ENCODE measurements at regions not wholly inside any gene's neighbourhood (a gene's known extent, or its start where the extent isn't known, plus 50 kb on each side); places are given as distances from the start of the nearest gene placed in this dataset.
"Not testable (repeated sequence)": the region's sequence is repeated elsewhere in the genome, so short reads cannot be mapped to it uniquely, and the experiment has no call there.

- no peak for DNase-seq
Measured at GRCh38 chr9:85339338-85339737, 402.4 kb downstream of the AGTPBP1 start.

DNA sequence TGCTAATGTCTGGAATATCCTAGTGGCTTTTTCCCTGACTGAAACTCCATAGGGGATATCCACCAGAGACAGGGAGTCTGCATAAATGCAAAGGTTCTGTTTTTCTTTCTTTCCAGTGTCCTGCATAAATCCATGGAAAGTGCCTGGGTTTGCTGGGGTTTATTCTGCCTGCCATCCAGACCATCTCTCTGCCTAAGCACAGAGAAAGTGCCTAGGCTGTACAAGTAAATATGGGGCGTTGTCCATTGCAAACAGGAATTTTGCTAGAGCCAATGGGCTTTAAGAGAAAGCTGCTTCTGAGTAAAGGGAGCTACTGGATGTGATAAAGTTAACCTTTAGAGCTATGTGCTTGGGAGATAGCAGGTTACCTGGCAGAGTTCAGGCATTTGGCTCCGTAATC lies 407.5 kb downstream of the AGTPBP1 start:
- DNase-seq, result no peak

GRCh38 chr9:85332487-85332886 lies 409.3 kb downstream of the AGTPBP1 start:
- DNase-seq, result peak in 1 of 58 donors; percentile 0

- DNase-seq, result no peak
Measured at GRCh38 chr9:85331626-85332025, 410.1 kb downstream of the AGTPBP1 start.

DNA sequence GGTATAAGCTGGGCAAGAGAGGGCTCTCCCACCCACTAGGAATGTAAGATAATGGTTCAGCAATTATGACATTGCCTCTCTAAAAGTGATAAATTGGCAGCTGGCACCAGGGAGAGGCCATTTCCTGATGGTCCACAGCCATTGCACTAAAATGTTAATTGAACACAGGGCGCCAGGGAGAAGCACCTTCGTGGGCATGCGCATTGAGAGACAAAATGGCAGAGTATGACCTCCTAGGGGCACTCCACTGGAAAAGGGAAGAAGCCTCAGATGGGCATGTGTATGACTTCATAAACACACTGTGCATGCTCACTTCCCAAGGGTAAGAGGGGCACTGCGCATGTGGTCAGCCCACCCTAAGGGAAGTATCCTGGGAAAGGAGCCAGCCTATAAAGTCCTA lies 419.2 kb downstream of the AGTPBP1 start:
- DNase-seq, result no peak

DNA sequence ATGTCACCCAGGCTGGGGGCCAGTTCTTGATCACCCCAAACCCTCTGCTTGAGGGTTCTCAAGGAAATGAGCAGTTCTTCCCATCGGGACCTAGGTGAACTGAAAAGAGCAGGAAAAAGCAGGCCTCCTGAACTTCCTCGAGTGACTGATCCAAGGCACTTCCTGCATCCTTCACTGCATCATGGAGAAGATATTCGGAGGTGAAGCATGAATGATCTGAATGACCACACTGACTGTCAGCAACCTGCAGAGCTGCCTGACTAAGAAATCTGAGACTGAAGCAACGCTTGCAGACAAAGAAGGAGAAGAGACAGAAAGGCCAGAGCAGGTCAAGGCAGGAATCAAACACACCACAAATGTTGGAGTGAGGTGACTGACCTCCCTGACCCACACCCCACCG lies 420.2 kb downstream of the AGTPBP1 start:
- DNase-seq, result no peak

DNA sequence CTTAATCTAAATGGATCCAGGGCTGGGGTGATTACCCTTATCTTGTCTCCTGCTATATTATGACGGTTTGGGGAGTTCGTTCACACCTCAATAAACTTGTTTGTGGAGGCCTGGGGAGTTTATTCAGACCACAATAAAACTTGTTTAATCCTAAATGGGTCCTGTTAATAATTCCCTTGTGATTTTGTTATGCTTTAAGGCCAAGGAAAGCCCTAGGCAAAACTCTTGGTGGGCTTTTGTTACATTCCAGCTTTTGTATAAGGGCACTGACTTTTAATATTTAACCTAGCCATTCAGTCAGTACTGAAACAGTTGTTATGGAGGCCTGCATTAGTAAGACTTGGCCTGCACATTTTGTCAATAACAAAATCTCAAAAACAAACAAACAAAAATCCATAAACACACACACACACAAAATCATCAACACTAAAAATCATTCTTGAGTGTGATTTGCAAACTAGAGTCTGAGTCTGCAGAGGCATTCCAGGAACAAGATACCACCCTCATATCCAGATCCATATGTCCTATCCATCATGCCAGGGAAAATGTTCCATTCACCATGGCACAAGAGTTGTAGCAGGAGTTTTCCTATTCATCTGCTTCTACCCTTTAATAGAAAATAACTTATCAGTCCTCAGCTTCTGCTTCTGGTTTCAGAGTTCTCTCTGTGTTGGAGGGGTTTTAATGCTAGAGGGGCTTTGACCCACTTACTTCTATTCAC lies 421.7 kb downstream of the AGTPBP1 start:
- DNase-seq, result no peak

GRCh38 chr9:85315535-85315934 lies 426.2 kb downstream of the AGTPBP1 start:
- not testable (repeated sequence) for DNase-seq

GRCh38 chr9:85310573-85310972 lies 431.2 kb downstream of the AGTPBP1 start:
- DNase-seq, result no peak

DNA sequence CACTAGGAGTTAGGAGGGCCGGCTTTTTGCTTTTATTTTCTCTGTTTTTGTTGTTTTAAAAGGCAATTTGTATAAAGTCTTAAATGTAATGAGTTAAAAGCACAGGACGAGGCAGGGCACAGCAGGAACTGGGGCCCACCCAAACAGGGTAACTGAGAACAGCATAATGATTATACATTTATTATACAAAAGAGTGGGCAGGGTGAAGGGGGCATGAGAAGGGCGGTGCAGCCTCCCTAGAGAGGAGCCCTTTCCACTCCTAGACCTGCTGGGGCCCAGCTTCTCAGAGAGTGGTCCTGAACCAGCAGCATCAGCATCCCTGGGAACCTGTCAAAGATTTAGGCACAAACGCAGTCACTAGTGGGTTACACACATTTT lies 438.0 kb downstream of the AGTPBP1 start:
- DNase-seq, result no peak

- DNase-seq, result no peak
Measured at GRCh38 chr9:85302938-85303756, 438.6 kb downstream of the AGTPBP1 start.

DNA sequence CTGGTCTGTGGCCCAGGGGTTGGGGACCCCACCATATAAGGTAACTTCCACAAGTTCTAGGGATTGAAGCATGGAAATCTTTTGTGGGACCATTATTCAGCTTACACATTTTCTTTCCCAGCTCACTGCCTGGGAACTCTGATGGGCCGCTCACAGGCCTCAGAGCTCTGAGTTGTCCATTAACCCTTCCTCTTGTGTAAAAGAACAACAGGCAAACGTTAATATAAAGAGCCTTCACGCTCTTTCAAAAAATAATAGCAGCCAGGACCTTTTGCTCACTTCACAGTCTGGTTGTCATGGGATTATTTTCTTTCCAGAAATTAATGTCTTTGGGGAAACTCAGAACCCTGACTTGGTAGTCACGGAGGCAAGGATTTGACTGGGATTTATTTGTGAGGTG lies 443.3 kb downstream of the AGTPBP1 start:
- DNase-seq, result no peak

DNA sequence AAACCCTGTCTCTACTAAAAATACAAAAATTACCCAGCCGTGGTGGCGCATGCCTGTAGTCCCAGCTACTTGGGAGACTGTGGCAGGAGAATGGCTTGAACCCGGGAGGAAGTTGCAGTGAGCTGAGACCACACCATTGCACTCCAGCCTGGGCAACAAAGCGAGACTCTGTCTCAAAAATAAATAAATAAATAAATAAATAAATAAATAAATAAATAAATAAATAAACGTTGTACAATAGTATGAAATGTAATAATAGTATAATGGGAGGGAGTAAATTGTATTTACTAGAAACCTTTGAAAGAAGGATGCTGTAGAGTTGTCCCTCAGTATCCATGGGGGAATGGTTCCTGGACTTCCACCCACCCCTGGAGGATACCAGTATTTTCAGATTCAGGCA lies 446.5 kb downstream of the AGTPBP1 start:
- not testable (repeated sequence) for DNase-seq

GRCh38 chr9:85292261-85292660 lies 449.5 kb downstream of the AGTPBP1 start:
- DNase-seq, result no peak

DNA sequence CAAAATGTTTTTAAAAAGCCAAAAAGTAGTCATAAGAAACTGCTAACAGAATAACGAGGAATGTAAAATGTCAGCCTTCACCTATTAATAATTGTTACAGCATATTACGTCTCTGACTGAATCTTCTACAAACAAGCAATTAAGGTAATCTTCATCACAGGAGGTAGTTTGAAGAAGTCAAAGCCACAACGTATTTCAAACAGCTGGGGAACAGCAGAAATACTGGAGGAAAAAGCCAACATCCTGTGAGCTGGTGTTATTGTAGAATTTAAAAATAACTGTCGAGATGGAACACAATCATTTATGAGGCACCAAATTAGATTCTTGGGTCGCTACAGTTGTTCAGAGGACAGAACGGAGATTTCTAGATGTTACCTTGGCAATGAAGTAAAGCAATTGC lies 450.5 kb downstream of the AGTPBP1 start:
- DNase-seq, result no peak

GRCh38 chr9:85290019-85290418 lies 451.7 kb downstream of the AGTPBP1 start:
- DNase-seq, result no peak

GRCh38 chr9:85289142-85289541 lies 452.6 kb downstream of the AGTPBP1 start:
- DNase-seq, result no peak

DNA sequence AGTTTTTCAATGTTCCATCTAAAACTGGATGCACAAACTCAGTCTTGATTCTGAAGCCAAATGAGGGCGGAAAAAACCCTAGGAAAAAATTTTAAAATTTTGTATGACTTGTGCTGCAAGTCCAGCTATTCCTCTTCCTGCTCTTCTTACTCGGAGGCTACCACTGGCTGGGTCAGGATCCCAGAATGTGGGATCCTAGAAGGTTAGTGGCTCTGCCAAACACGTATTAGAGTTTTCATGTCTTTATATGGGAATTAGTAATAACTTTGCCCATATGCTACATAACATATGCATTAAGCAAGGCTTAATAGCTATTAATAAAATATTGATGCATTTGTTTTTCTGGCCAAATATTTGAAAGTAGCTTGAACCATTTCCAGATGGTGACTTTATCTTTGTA lies 458.3 kb downstream of the AGTPBP1 start:
- DNase-seq, result no peak

- DNase-seq, result no peak
Measured at GRCh38 chr9:85278769-85279168, 463.0 kb downstream of the AGTPBP1 start.

GRCh38 chr9:85276741-85277140 lies 465.0 kb downstream of the AGTPBP1 start:
- no peak for DNase-seq

DNA sequence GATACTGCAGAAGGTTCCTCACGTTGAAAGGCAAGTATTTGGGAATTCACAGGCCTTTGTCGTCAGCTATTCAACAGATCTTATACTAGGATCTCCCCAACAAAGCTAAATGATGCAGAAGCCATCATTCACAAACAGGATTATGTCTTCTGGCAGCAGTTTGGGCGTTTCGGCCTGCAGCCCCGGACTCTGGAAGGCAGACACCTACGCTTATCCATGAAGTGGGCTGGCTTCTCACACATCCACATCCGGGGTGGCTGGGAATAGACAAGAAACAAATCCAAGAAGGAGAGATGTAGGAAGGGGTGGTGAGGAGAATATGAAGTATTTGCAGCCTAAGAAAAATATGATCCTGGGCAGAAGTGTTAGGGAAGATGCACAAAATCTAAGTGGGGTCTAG lies 471.9 kb downstream of the AGTPBP1 start:
- DNase-seq, result peak in 10 of 58 donors; percentile 3 to 37 (median 10)

- DNase-seq, result no peak
Measured at GRCh38 chr9:85268131-85268530, 473.6 kb downstream of the AGTPBP1 start.

DNA sequence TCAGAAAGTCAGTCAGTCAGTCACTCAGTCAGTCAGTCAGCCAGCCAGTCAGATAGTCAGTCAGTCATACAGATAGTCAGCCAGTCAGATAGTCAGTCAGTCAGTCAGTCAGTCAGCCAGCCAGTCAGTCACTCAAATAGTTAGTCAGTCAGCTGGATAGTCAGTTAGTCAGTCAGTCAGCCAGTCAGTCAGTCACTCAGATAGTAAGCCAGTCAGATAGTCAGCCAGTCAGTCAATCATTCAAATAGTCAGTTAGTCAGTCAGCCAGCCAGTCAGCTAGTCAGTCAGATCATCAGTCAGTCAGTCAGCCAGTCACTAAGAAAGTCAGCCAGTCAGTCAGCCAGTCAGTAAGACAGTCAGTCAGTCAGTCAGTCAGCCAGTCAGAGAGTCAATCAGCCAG lies 477.1 kb downstream of the AGTPBP1 start:
- DNase-seq, result no peak
